Parathyroid adenoma (tissue), 2 donors: ENCODE measurements at regions not wholly inside any gene's neighbourhood (a gene's known extent, or its start where the extent isn't known, plus 50 kb on each side); places are given as distances from the start of the nearest gene placed in this dataset.

ENCODE experiments used
- H2AFZ ChIP-seq: fragments of 300-600 bp; sonication (generic); one replicate; pipeline ENCODE4 v1.7.0; 2017; ENCODE audit warnings: antibody characterized with exemption, mild to moderate bottlenecking
- H3K27ac ChIP-seq: fragments of 300-600 bp; sonication (generic); one replicate; pipeline ENCODE4 v1.7.0; 2017
- H3K27me3 ChIP-seq: fragments of 300-600 bp; sonication (generic); one replicate; pipeline ENCODE4 v1.7.0; 2017; ENCODE audit warnings: low read length; ENCODE audit not compliant: control insufficient read depth, insufficient read depth
- H3K36me3 ChIP-seq: fragments of 300-600 bp; sonication (generic); one replicate; pipeline ENCODE4 v1.7.0; 2017; ENCODE audit warnings: low read length; ENCODE audit not compliant: control insufficient read depth, insufficient read depth
- H3K4me1 ChIP-seq: fragments of 300-600 bp; sonication (generic); one replicate; pipeline ENCODE4 v1.7.0; 2017; ENCODE audit warnings: control low read depth
- H3K4me2 ChIP-seq: fragments of 300-600 bp; sonication (generic); one replicate; pipeline ENCODE4 v1.7.0; 2017; ENCODE audit warnings: low read length
- H3K4me3 ChIP-seq: fragments of 300-600 bp; sonication (generic); one replicate; pipeline ENCODE4 v1.7.0; 2017; ENCODE audit warnings: low read depth, low read length
- H3K79me2 ChIP-seq: fragments of 300-600 bp; sonication (generic); one replicate; pipeline ENCODE4 v1.7.0; 2017; ENCODE audit warnings: control low read depth
- H3K9ac ChIP-seq: fragments of 300-600 bp; sonication (generic); one replicate; pipeline ENCODE4 v1.7.0; 2017; ENCODE audit warnings: mild to moderate bottlenecking
- H3K9me3 ChIP-seq: fragments of 300-600 bp; sonication (generic); one replicate; pipeline ENCODE4 v1.7.0; 2017; ENCODE audit warnings: low read length; ENCODE audit not compliant: control insufficient read depth
- CTCF ChIP-seq: fragments of 300-600 bp; sonication (generic); IDR thresholded peaks from one replicate; pipeline ENCODE4 v1.7.0; 2017; ENCODE audit warnings: antibody characterized with exemption, mild to moderate bottlenecking
- donor health status: primary hyperparathyroidism.

- Histone ChIP-seq H3K4me3 (no peak overlapping the region), H3K36me3 (no peaks in the 10 kb centered on the region), H3K79me2 (no peaks in the 10 kb centered on the region), H3K27ac (no peak overlapping the region), H3K27me3 (no peaks in the 10 kb centered on the region), H3K9ac (no peak overlapping the region), H3K4me2 (no peak overlapping the region), H2AFZ (no peak overlapping the region), H3K4me1 (no peaks in the 10 kb centered on the region), H3K9me3 (no peaks in the 10 kb centered on the region)
- no peak for TF ChIP-seq CTCF
Measured at GRCh38 chr18:41540237-41540871, 414.7 kb upstream of the PIK3C3 start.

- Histone ChIP-seq H3K27me3 (no peaks in the 10 kb centered on the region), H3K4me2 (no peak overlapping the region), H3K79me2 (no peaks in the 10 kb centered on the region), H3K4me1 (no peaks in the 10 kb centered on the region), H3K9ac (no peak overlapping the region), H3K9me3 (no peaks in the 10 kb centered on the region), H3K36me3 (no peaks in the 10 kb centered on the region), H2AFZ (no peak overlapping the region), H3K27ac (no peak overlapping the region), H3K4me3 (no peak overlapping the region)
- TF ChIP-seq CTCF: no peak
Measured at GRCh38 chr18:41538751-41539150, 416.3 kb upstream of the PIK3C3 start.

GRCh38 chr18:41537666-41538065 is 417.4 kb upstream of the PIK3C3 start:
- Histone ChIP-seq H2AFZ (no peak overlapping the region), H3K79me2 (no peaks in the 10 kb centered on the region), H3K9me3 (no peaks in the 10 kb centered on the region), H3K4me3 (no peak overlapping the region), H3K4me1 (no peaks in the 10 kb centered on the region), H3K27me3 (no peaks in the 10 kb centered on the region), H3K36me3 (no peaks in the 10 kb centered on the region), H3K27ac (no peak overlapping the region), H3K9ac (no peak overlapping the region), H3K4me2 (no peak overlapping the region)
- no peak for TF ChIP-seq CTCF

- Histone ChIP-seq H3K27me3 (no peaks in the 10 kb centered on the region), H3K4me1 (no peaks in the 10 kb centered on the region), H3K9me3 (no peaks in the 10 kb centered on the region), H3K9ac (no peak overlapping the region), H3K4me3 (no peak overlapping the region), H2AFZ (no peak overlapping the region), H3K36me3 (no peaks in the 10 kb centered on the region), H3K79me2 (no peaks in the 10 kb centered on the region), H3K4me2 (no peak overlapping the region), H3K27ac (no peak overlapping the region)
- TF ChIP-seq CTCF: no peak
Measured at GRCh38 chr18:41532344-41533086, 422.5 kb upstream of the PIK3C3 start.

GRCh38 chr18:41530970-41531369 is 424.1 kb upstream of the PIK3C3 start:
- no peaks in the 10 kb centered on the region for H3K4me1 ChIP-seq
- H3K4me2 ChIP-seq: no peak overlapping the region
- H3K27me3 ChIP-seq: no peaks in the 10 kb centered on the region
- no peak overlapping the region for H3K27ac ChIP-seq
- H2AFZ ChIP-seq: no peak overlapping the region
- TF ChIP-seq CTCF: no peak
- H3K9ac ChIP-seq: no peak overlapping the region
- no peak overlapping the region for H3K4me3 ChIP-seq
- H3K9me3 ChIP-seq: no peaks in the 10 kb centered on the region
- no peaks in the 10 kb centered on the region for H3K36me3 ChIP-seq
- no peaks in the 10 kb centered on the region for H3K79me2 ChIP-seq
